Mesenchymal stem cell (in vitro differentiated cells and primary cell): ENCODE measurements at regions not wholly inside any gene's neighbourhood (a gene's known extent, or its start where the extent isn't known, plus 50 kb on each side); places are given as distances from the start of the nearest gene placed in this dataset.

Experiments
- DNase-seq: peaks from one replicate; pipeline ENCODE4 v3.0.0-alpha.2; 2013
- H2AFZ ChIP-seq: one replicate; pipeline ENCODE4 v1.6.1; 2013; ENCODE audit warnings: low read depth, mild to moderate bottlenecking, control low read depth, inconsistent platforms, low read length, moderate library complexity
- H2AK5ac ChIP-seq: 2 replicates; pipeline ENCODE4 v1.6.1; 2013; ENCODE audit warnings: low read length, moderate library complexity, mild to moderate bottlenecking, inconsistent platforms; ENCODE audit not compliant: severe bottlenecking
- H2BK120ac ChIP-seq: one replicate; pipeline ENCODE4 v1.6.1; 2013; ENCODE audit warnings: low read depth, mild to moderate bottlenecking, inconsistent platforms, low read length, moderate library complexity
- H2BK12ac ChIP-seq, 2 experiments: one replicate each; pipeline ENCODE4 v1.6.1; 2013; ENCODE audit warnings: inconsistent platforms in 2 of 2, low read length in 2 of 2, mild to moderate bottlenecking in 2 of 2, moderate library complexity in 2 of 2, control low read depth in 1 of 2
- H2BK15ac ChIP-seq: one replicate; pipeline ENCODE4 v1.6.1; 2013; ENCODE audit warnings: mild to moderate bottlenecking, low read depth, inconsistent platforms; ENCODE audit not compliant: poor library complexity, severe bottlenecking
- H2BK5ac ChIP-seq: 2 replicates; pipeline ENCODE4 v1.6.1; 2013; ENCODE audit warnings: low read depth, mild to moderate bottlenecking, low read length, control low read depth, inconsistent platforms; ENCODE audit not compliant: poor library complexity, severe bottlenecking
- H3K14ac ChIP-seq, 2 experiments: one replicate each; pipeline ENCODE4 v1.6.1; 2013; ENCODE audit warnings: inconsistent platforms in 2 of 2, low read length in 2 of 2, control low read depth in 1 of 2, mild to moderate bottlenecking in 1 of 2, moderate library complexity in 1 of 2
- H3K18ac ChIP-seq, 2 experiments: one replicate each; pipeline ENCODE4 v1.6.1; 2013; ENCODE audit warnings: inconsistent platforms in 2 of 2, low read length in 2 of 2, control low read depth in 1 of 2, low read depth in 1 of 2, mild to moderate bottlenecking in 1 of 2
- H3K23ac ChIP-seq, 2 experiments: one replicate each; pipeline ENCODE4 v1.6.1; 2013; ENCODE audit warnings: inconsistent platforms in 2 of 2, low read length in 2 of 2, mild to moderate bottlenecking in 2 of 2, moderate library complexity in 2 of 2, control low read depth in 1 of 2
- H3K27ac ChIP-seq: 2 replicates; pipeline ENCODE4 v1.5.1; 2013; ENCODE audit warnings: mild to moderate bottlenecking, moderate library complexity, low read length, control low read depth, inconsistent platforms; ENCODE audit not compliant: poor library complexity, severe bottlenecking
- H3K27me3 ChIP-seq, 2 experiments: 2 replicates each; pipeline versions ENCODE4 v1.6.1 to v1.7.0; 2013; ENCODE audit warnings: low read length in 2 of 2, mild to moderate bottlenecking in 2 of 2, moderate library complexity in 2 of 2, control low read depth in 1 of 2, inconsistent platforms in 1 of 2; ENCODE audit not compliant: control insufficient read depth in 1 of 2, insufficient read depth in 1 of 2
- H3K36me3 ChIP-seq, 2 experiments: 2 replicates each; pipeline versions ENCODE4 v1.6.1 to v1.7.0; 2013; ENCODE audit warnings: low read length in 2 of 2, control low read depth in 1 of 2, inconsistent platforms in 1 of 2, low read depth in 1 of 2, mild to moderate bottlenecking in 1 of 2; ENCODE audit not compliant: insufficient read depth in 2 of 2, control insufficient read depth in 1 of 2
- H3K4ac ChIP-seq, 2 experiments: one replicate each; pipeline ENCODE4 v1.6.1; 2013; ENCODE audit warnings: inconsistent platforms in 2 of 2, low read length in 2 of 2, mild to moderate bottlenecking in 2 of 2, moderate library complexity in 2 of 2, control low read depth in 1 of 2, low read depth in 1 of 2
- H3K4me1 ChIP-seq: 2 replicates; pipeline ENCODE4 v1.6.1; 2013; ENCODE audit warnings: low read depth, low read length, control low read depth; ENCODE audit not compliant: control insufficient read depth, insufficient read depth
- H3K4me2 ChIP-seq: 2 replicates; pipeline ENCODE4 v1.6.1; 2013; ENCODE audit warnings: low read length, mild to moderate bottlenecking, inconsistent platforms; ENCODE audit not compliant: poor library complexity, severe bottlenecking
- H3K4me3 ChIP-seq, 2 experiments: 2 replicates each; pipeline versions ENCODE4 v1.5.1 to v1.7.0; 2013; ENCODE audit warnings: low read length in 2 of 2, mild to moderate bottlenecking in 2 of 2, control low read depth in 1 of 2, low read depth in 1 of 2; ENCODE audit not compliant: insufficient read depth in 1 of 2
- H3K79me1 ChIP-seq: replicated peaks from 2 replicates; pipeline ENCODE4 v1.6.1; 2013; ENCODE audit warnings: mild to moderate bottlenecking, control low read depth, low read length, inconsistent platforms; ENCODE audit not compliant: poor library complexity, severe bottlenecking
- H3K9ac ChIP-seq: 2 replicates; pipeline ENCODE4 v1.7.0; 2013; ENCODE audit warnings: mild to moderate bottlenecking, low read length, moderate library complexity
- H3K9me3 ChIP-seq: 2 replicates; pipeline ENCODE4 v1.7.0; 2013; ENCODE audit warnings: mild to moderate bottlenecking, low read length; ENCODE audit not compliant: control insufficient read depth
- H4K8ac ChIP-seq: one replicate; pipeline ENCODE4 v1.6.1; 2013; ENCODE audit warnings: inconsistent platforms, mild to moderate bottlenecking, low read length, moderate library complexity
- H4K91ac ChIP-seq: one replicate; pipeline ENCODE4 v1.6.1; 2013; ENCODE audit warnings: mild to moderate bottlenecking, low read length, inconsistent platforms
- WGBS: methylation state at CpG from one replicate; pipeline ENCODE4 v1.1.7; 2013; ENCODE audit warnings: mixed read lengths; 5-methylcytosine and 5-hydroxymethylcytosine counted together

GRCh38 chr18:51999351-51999750, 340.6 kb upstream of the DCC start:
- Histone ChIP-seq H3K9ac (no peak overlapping the region), H2AFZ (no peak overlapping the region), H4K91ac (no peak overlapping the region), H3K36me3 (no peaks in the 10 kb centered on the region), H3K27ac (no peak overlapping the region), H3K4me2 (no peak overlapping the region), H3K79me1 (no peaks in the 10 kb centered on the region), H3K4me3 (no peak overlapping the region), H2BK15ac (no peak overlapping the region), H3K23ac (no peak overlapping the region), H4K8ac (no peak overlapping the region), H3K27me3 (no peaks in the 10 kb centered on the region), H2BK12ac (no peak overlapping the region), H3K18ac (no peak overlapping the region), H3K4me1 (no peaks in the 10 kb centered on the region), H2BK5ac (no peak overlapping the region), H3K9me3 (no peaks in the 10 kb centered on the region), H3K14ac (no peak overlapping the region), H3K4ac (no peak overlapping the region), H2BK120ac (no peak overlapping the region), H2AK5ac (no peak overlapping the region)
- 50% methylated on average over 1 of the region's 2 CpGs for WGBS
- no peak for DNase-seq

- H3K4me1 ChIP-seq = no peaks in the 10 kb centered on the region
- no peaks in the 10 kb centered on the region for H3K36me3 ChIP-seq
- H2BK15ac ChIP-seq = no peak overlapping the region
- no peak overlapping the region for H3K4me2 ChIP-seq
- no peak overlapping the region for H3K14ac ChIP-seq
- 88% methylated on average over 1 of the region's 1 CpG for WGBS
- H3K9ac ChIP-seq = no peak overlapping the region
- H3K79me1 ChIP-seq = no peaks in the 10 kb centered on the region
- no peak overlapping the region for H3K4me3 ChIP-seq
- H4K8ac ChIP-seq = no peak overlapping the region
- H3K9me3 ChIP-seq = no peaks in the 10 kb centered on the region
- H4K91ac ChIP-seq = no peak overlapping the region
- H2AFZ ChIP-seq = no peak overlapping the region
- H3K27ac ChIP-seq = no peak overlapping the region
- no peak overlapping the region for H2BK5ac ChIP-seq
- H2BK120ac ChIP-seq = no peak overlapping the region
- H3K27me3 ChIP-seq = no peaks in the 10 kb centered on the region
- H3K4ac ChIP-seq = no peak overlapping the region
- H3K23ac ChIP-seq = no peak overlapping the region
- H3K18ac ChIP-seq = no peak overlapping the region
- no peak overlapping the region for H2BK12ac ChIP-seq
- H2AK5ac ChIP-seq = no peak overlapping the region
- no peak for DNase-seq
These were observed 339.6 kb upstream of the DCC start for GRCh38 chr18:52000435-52000834.

- H3K4me3 ChIP-seq = no peak overlapping the region
- 100% methylated on average over 1 of the region's 1 CpG for WGBS
These were observed 338.9 kb upstream of the DCC start for GRCh38 chr18:52001106-52001505.

GRCh38 chr18:52002600-52002999, 337.4 kb upstream of the DCC start:
- H3K9me3 ChIP-seq = no peaks in the 10 kb centered on the region
- no peak overlapping the region for H3K14ac ChIP-seq
- no peak overlapping the region for H3K4me2 ChIP-seq
- no peak overlapping the region for H2BK5ac ChIP-seq
- no peak overlapping the region for H2AK5ac ChIP-seq
- H3K27me3 ChIP-seq = no peaks in the 10 kb centered on the region
- no peak overlapping the region for H2AFZ ChIP-seq
- H2BK120ac ChIP-seq = no peak overlapping the region
- no peak overlapping the region for H4K91ac ChIP-seq
- no peak overlapping the region for H3K4ac ChIP-seq
- no peaks in the 10 kb centered on the region for H3K79me1 ChIP-seq
- H4K8ac ChIP-seq = no peak overlapping the region
- no peak overlapping the region for H3K4me3 ChIP-seq
- H3K36me3 ChIP-seq = no peaks in the 10 kb centered on the region
- H3K9ac ChIP-seq = no peak overlapping the region
- no peak for DNase-seq
- H3K18ac ChIP-seq = no peak overlapping the region
- H2BK15ac ChIP-seq = no peak overlapping the region
- H3K4me1 ChIP-seq = no peaks in the 10 kb centered on the region
- H3K27ac ChIP-seq = no peak overlapping the region
- WGBS = 90% methylated on average over 4 of the region's 6 CpGs
- H3K23ac ChIP-seq = no peak overlapping the region
- no peak overlapping the region for H2BK12ac ChIP-seq

More at GRCh38 chr18:52001106-52001505, 338.9 kb upstream of the DCC start:
- Histone ChIP-seq H3K4me2 (no peak overlapping the region), H3K23ac (no peak overlapping the region), H3K36me3 (no peaks in the 10 kb centered on the region), H3K9me3 (no peaks in the 10 kb centered on the region), H3K27me3 (no peaks in the 10 kb centered on the region), H2BK15ac (no peak overlapping the region), H2AK5ac (no peak overlapping the region), H3K14ac (no peak overlapping the region), H3K9ac (no peak overlapping the region), H3K4ac (no peak overlapping the region), H2BK12ac (no peak overlapping the region), H4K8ac (no peak overlapping the region), H2BK5ac (no peak overlapping the region), H3K4me1 (no peaks in the 10 kb centered on the region), H2AFZ (no peak overlapping the region), H3K27ac (no peak overlapping the region), H3K18ac (no peak overlapping the region), H2BK120ac (no peak overlapping the region), H4K91ac (no peak overlapping the region), H3K79me1 (no peaks in the 10 kb centered on the region)
- no peak for DNase-seq
